ENCODE measurements at regions not wholly inside any gene's neighbourhood (a gene's known extent, or its start where the extent isn't known, plus 50 kb on each side); places are given as distances from the start of the nearest gene placed in this dataset.

- H3K27ac ChIP-seq: no peak overlapping the region
- DNase-seq: no peak
- ATAC-seq: peak; percentile 64 to 88
Observed at GRCh38 chr13:105979131-105980011, 556.1 kb downstream of the EFNB2 start.

DNA sequence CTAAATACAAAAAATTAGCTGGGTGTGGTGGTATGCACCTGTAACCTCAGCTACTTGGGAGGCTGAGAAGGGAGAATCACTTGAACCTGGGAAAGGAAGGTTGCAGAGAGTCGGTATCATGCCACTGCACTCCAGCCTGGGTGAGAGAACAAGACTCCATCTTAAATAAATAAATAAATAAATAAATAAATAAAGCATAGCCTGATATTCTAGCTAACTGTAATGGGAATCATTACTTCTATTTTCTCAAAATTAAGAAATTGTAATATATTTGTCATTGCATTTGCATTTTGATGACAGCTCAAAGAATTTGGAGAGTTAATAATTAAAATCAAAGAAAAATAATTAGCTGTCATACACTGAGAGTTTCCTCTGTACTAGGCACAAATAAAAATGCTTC lies 561.1 kb downstream of the EFNB2 start:
- H3K4me3 ChIP-seq: no peak overlapping the region
- H3K9me3 ChIP-seq: no peaks in the 10 kb centered on the region
- H3K4me1 ChIP-seq: no peaks in the 10 kb centered on the region
- intact Hi-C loops (cut with DNase I): no loop called here
- ATAC-seq (no peak), DNase-seq (no peak)
- H3K27me3 ChIP-seq (ENCODE audit: low read depth): no peaks in the 10 kb centered on the region
- no peak overlapping the region for H3K27ac ChIP-seq
- no peaks in the 10 kb centered on the region for H3K36me3 ChIP-seq
- TF ChIP-seq, protein P1, sequence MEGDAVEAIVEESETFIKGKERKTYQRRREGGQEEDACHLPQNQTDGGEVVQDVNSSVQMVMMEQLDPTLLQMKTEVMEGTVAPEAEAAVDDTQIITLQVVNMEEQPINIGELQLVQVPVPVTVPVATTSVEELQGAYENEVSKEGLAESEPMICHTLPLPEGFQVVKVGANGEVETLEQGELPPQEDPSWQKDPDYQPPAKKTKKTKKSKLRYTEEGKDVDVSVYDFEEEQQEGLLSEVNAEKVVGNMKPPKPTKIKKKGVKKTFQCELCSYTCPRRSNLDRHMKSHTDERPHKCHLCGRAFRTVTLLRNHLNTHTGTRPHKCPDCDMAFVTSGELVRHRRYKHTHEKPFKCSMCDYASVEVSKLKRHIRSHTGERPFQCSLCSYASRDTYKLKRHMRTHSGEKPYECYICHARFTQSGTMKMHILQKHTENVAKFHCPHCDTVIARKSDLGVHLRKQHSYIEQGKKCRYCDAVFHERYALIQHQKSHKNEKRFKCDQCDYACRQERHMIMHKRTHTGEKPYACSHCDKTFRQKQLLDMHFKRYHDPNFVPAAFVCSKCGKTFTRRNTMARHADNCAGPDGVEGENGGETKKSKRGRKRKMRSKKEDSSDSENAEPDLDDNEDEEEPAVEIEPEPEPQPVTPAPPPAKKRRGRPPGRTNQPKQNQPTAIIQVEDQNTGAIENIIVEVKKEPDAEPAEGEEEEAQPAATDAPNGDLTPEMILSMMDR (IDR thresholded peaks at IDR 0.05): no peak

More at GRCh38 chr13:105979131-105980011, 556.1 kb downstream of the EFNB2 start:
- TF ChIP-seq, protein P1 (IDR thresholded peaks at IDR 0.05): no peak
- no peaks in the 10 kb centered on the region for H3K36me3 ChIP-seq
- no peaks in the 10 kb centered on the region for H3K4me1 ChIP-seq
- no peak overlapping the region for H3K4me3 ChIP-seq
- no peaks in the 10 kb centered on the region for H3K9me3 ChIP-seq
- no peaks in the 10 kb centered on the region for H3K27me3 ChIP-seq (ENCODE audit: low read depth)
- intact Hi-C loops (cut with DNase I): no loop called here

GRCh38 chr13:105972811-105973590 lies 562.5 kb downstream of the EFNB2 start:
- intact Hi-C loops (cut with DNase I): no loop called here
- peak in 1 of 2 donors; percentile 62 for ATAC-seq

DNA sequence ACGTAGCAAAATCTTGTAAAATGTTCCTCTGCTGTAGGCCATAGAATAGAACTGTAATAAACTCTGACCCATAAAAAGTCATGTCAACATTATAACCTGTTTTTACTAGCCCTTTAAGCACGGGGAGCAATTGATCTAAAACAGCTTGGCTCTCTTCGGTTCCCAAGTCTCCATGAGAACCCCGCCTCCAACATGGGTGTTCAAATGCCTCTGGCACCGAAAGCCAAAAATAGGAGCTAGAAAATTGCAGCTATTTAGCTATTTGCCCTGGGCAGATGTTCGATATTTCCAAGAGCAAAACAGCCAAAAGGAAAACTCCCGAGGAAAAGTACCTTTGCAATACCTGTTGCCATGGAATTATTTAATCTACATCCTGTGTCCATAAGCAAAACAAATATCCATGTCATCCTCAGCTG lies 563.1 kb downstream of the EFNB2 start:
- DNase-seq (no peak), ATAC-seq (no peak)
- TF ChIP-seq, protein P1 (IDR thresholded peaks at IDR 0.05): no peak
- no peaks in the 10 kb centered on the region for H3K27me3 ChIP-seq (ENCODE audit: low read depth)
- intact Hi-C loops (cut with DNase I): no loop called here
- no peaks in the 10 kb centered on the region for H3K4me1 ChIP-seq
- H3K4me3 ChIP-seq: no peak overlapping the region
- no peaks in the 10 kb centered on the region for H3K36me3 ChIP-seq
- H3K27ac ChIP-seq: no peak overlapping the region
- no peaks in the 10 kb centered on the region for H3K9me3 ChIP-seq

More at GRCh38 chr13:105972811-105973590, 562.5 kb downstream of the EFNB2 start:
- Histone ChIP-seq H3K27me3 (ENCODE audit: low read depth) (no peaks in the 10 kb centered on the region), H3K36me3 (no peaks in the 10 kb centered on the region), H3K4me3 (no peak overlapping the region), H3K9me3 (no peaks in the 10 kb centered on the region), H3K4me1 (no peaks in the 10 kb centered on the region), H3K27ac (no peak overlapping the region)
- TF ChIP-seq, protein P1 (IDR thresholded peaks at IDR 0.05): no peak
- no peak for DNase-seq

GRCh38 chr13:105971738-105972137 lies 563.7 kb downstream of the EFNB2 start:
- TF ChIP-seq, protein P1 (IDR thresholded peaks at IDR 0.05): no peak

More at GRCh38 chr13:105971738-105972137, 563.7 kb downstream of the EFNB2 start:
- H3K4me1 ChIP-seq: no peaks in the 10 kb centered on the region
- H3K9me3 ChIP-seq: no peaks in the 10 kb centered on the region
- DNase-seq: no peak
- H3K27me3 ChIP-seq (ENCODE audit: low read depth): no peaks in the 10 kb centered on the region
- H3K4me3 ChIP-seq: no peak overlapping the region
- no peak for ATAC-seq
- no peak overlapping the region for H3K27ac ChIP-seq
- intact Hi-C loops (cut with DNase I): no loop called here
- H3K36me3 ChIP-seq: no peaks in the 10 kb centered on the region
